ENCODE measurements at regions not wholly inside any gene's neighbourhood (a gene's known extent, or its start where the extent isn't known, plus 50 kb on each side); places are given as distances from the start of the nearest gene placed in this dataset.

- TF ChIP-seq CREB1 (IDR thresholded peaks at IDR 0.05) (no peak), CREB1 (CRISPR knock-in tag; IDR thresholded peaks at IDR 0.05) (no peak), HCFC1 (IDR thresholded peaks at IDR 0.05; ENCODE audit: low read depth, low read length) (no peak), MCM7 (IDR thresholded peaks at IDR 0.05) (no peak), RAD21 (CRISPR knock-in tag; conservative IDR thresholded peaks at IDR 0.05 in 1 of 2, IDR thresholded peaks at IDR 0.05 in 1 of 2) (no peak), ZNF695 (CRISPR knock-in tag; IDR thresholded peaks at IDR 0.05) (no peak)
Observed at GRCh38 chr16:9528511-9529079, 437.2 kb downstream of the HAPSTR1 start (continued).

DNA sequence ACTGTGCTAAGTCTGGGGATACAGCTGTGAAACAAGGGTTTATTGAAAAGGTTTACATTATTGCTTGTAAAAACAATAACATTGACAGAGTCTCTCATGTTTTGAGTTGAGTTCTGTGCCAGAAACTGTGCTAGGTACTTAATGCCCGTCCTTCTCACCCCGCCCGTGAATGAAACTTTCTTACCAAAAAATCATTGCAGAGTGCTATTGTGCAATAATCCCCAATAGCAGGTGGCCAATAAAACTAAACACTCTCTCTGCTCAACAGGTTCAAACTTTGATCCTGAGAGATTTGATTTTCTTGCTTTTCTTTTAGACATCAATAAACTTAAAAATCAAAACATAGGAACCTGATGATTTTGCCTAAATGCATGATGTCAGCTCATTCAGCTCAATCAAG, 441.6 kb downstream of the HAPSTR1 start:
- no peak for FAIRE-seq

More for the DNA sequence above, 441.6 kb downstream of the HAPSTR1 start:
- no peak overlapping the region for H3K4me3 ChIP-seq
- WGBS (ENCODE audit: insufficient coverage, low coverage, missing lambda C conversion rate): 0% methylated on average over 3 of the region's 3 CpGs
- no peaks in the 10 kb centered on the region for H3K4me1 ChIP-seq (replicated peaks in 1 of 2; ENCODE audit: control insufficient read depth in 2 of 2, insufficient read depth in 2 of 2, low read length in 2 of 2)
- DNase-seq (ENCODE audit: extremely low read depth in 1 of 4, low spot score in 3 of 4) (no peak), ATAC-seq (no peak)
- in situ Hi-C loops (cut with MboI) (no loop called here), intact Hi-C loops (cut with micrococcal nuclease) (no loop called here)
- no peaks in the 10 kb centered on the region for H3K9me1 ChIP-seq (ENCODE audit: control insufficient read depth, insufficient read depth, low read length)
- BruUV-seq (replicated peaks): no TSS peak
- H3K27me3 ChIP-seq (ENCODE audit: control insufficient read depth in 2 of 2, insufficient read depth in 2 of 2, low read length in 2 of 2): no peaks in the 10 kb centered on the region; a peak in 1 of 5 replicates
- no peak overlapping the region for H2AFZ ChIP-seq (ENCODE audit: low read depth, low read length)
- CTCF ChIA-PET (ENCODE audit: low intra/inter-chr PET ratio): no interaction called here
- TF ChIP-seq ETV1 (tag; conservative IDR thresholded peaks at IDR 0.05; ENCODE audit: low read depth) (no peak), NR2C2 (CRISPR knock-in tag; IDR thresholded peaks at IDR 0.05) (no peak), NR2C2 (tag; IDR thresholded peaks at IDR 0.05) (no peak), FOXK2 (conservative IDR thresholded peaks at IDR 0.05 in 1 of 2, IDR thresholded peaks at IDR 0.05 in 1 of 2; ENCODE audit: low read depth in 2 of 2) (no peak), CEBPG (CRISPR knock-in tag; IDR thresholded peaks at IDR 0.05) (no peak), CEBPG (tag; conservative IDR thresholded peaks at IDR 0.05 in 1 of 2, IDR thresholded peaks at IDR 0.05 in 1 of 2) (peak in 1 of 2 experiments; percentile 84; a peak in 2 of 4 replicates), CEBPB (tag; IDR thresholded peaks at IDR 0.05) (peak; percentile 66)
- H4K20me1 ChIP-seq (replicated peaks; ENCODE audit: control insufficient read depth, insufficient read depth, low read length): no peaks in the 10 kb centered on the region
- no peak overlapping the region for H3K27ac ChIP-seq (ENCODE audit: extremely low read depth, low read depth, low read length)
- no peak overlapping the region for H3K4me2 ChIP-seq (ENCODE audit: insufficient read depth, low read length)
- H3K36me3 ChIP-seq (ENCODE audit: control insufficient read depth, insufficient read depth, low read length): no peaks in the 10 kb centered on the region
- POLR2A ChIA-PET: no interaction called here
- H3K9ac ChIP-seq (ENCODE audit: insufficient read depth in 1 of 2, low read depth in 2 of 2, low read length in 2 of 2): no peak overlapping the region
- H3K79me2 ChIP-seq (ENCODE audit: control insufficient read depth, insufficient read depth, low read length): no peaks in the 10 kb centered on the region
- no peaks in the 10 kb centered on the region for H3K9me3 ChIP-seq (replicated peaks; ENCODE audit: control insufficient read depth, insufficient read depth, low read depth, low read length)
